ENCODE measurements at regions not wholly inside any gene's neighbourhood (a gene's known extent, or its start where the extent isn't known, plus 50 kb on each side); places are given as distances from the start of the nearest gene placed in this dataset.

DNA sequence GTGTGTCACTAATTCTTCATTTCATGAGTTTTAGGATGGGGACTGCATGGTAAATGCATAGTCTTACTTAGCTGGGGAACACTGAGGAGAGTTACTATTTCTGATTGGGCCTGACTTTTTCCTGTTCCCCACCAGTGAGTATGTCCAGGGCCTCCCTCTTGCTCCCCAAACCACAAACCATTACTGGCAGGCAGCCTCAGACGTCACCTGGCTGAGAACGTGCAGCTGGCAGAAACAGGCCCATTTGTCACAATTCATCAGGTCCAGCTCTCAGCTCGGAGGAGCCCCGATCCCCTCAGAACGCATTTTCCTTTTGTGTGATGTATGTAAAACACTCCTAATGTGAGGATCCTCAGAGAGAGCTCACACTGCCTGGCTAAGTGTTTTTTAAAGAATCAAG lies 71.7 kb upstream of the SIX3 start:
- no peak overlapping the region for H3K4me3 ChIP-seq (ENCODE audit: low read length)
- TF ChIP-seq, protein P1, sequence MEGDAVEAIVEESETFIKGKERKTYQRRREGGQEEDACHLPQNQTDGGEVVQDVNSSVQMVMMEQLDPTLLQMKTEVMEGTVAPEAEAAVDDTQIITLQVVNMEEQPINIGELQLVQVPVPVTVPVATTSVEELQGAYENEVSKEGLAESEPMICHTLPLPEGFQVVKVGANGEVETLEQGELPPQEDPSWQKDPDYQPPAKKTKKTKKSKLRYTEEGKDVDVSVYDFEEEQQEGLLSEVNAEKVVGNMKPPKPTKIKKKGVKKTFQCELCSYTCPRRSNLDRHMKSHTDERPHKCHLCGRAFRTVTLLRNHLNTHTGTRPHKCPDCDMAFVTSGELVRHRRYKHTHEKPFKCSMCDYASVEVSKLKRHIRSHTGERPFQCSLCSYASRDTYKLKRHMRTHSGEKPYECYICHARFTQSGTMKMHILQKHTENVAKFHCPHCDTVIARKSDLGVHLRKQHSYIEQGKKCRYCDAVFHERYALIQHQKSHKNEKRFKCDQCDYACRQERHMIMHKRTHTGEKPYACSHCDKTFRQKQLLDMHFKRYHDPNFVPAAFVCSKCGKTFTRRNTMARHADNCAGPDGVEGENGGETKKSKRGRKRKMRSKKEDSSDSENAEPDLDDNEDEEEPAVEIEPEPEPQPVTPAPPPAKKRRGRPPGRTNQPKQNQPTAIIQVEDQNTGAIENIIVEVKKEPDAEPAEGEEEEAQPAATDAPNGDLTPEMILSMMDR (IDR thresholded peaks at IDR 0.05; ENCODE audit: insufficient read depth, low read depth, low read length, missing control alignments) = no peak
- no peak for DNase-seq (ENCODE audit: low read depth)

DNA sequence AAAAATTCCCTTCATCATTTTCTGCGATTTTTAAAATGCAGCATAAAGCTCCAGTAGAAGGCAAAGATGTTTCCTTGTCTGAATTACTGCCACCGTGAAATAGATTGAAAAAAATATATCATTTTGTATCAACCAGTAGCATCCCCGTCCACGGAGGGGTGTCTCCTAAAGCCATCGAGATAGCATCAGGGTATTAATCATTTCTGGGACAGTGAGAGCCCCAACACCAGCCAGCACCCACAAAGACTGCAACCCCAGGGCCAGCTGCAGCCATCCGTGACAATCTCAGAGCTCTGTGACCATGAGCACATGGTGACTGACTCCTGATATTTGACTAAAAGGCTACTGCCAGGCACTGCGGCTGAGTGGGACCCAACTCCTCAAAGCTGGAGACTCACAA lies 64.1 kb upstream of the SIX3 start:
- H3K4me3 ChIP-seq (ENCODE audit: low read length) = no peak overlapping the region
- no peak for DNase-seq (ENCODE audit: low read depth)
- TF ChIP-seq, protein P1 (IDR thresholded peaks at IDR 0.05; ENCODE audit: insufficient read depth, low read depth, low read length, missing control alignments) = no peak

DNA sequence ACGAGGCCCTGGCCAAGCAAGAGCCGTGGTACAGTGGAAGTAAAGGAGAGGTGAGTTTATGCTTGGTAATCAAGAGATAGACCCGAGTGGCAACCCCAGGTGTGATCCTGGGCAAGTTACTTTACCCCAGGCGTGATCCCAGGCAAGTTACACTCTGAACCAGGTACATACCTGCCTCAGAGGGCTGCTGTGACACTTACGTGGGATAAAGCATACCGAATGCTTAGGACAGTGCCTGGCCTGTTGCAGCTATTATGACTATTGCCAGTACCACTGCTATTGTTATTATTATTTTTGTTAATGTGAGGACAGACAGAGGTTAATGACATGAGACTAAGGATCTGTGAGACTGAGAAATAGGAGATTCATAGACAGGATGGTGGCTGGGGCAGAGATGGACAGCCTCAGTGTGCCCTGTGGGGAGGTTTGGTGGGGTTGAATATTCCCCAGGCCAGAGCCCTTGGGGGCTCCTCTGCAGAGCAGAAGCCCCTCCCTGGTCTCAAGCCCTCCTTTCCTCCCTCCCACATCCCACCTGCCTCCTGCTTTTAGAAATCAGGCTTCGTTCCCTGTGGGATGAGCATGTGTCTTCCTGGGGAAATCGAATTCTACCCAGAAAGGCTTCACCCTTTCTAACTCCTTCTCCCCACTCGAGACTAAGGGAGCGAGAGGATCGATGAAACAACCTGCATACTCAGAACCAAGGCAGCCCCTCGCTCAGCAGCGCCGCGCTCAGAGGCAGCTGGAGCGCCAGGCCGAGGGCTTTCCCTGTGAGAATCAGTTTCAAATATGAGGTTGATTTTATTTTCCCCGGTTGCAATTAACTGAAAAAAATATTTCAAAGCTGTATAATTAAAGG lies 62.0 kb upstream of the SIX3 start:
- TF ChIP-seq, protein P1 (IDR thresholded peaks at IDR 0.05; ENCODE audit: insufficient read depth, low read depth, low read length, missing control alignments) = no peak

DNA sequence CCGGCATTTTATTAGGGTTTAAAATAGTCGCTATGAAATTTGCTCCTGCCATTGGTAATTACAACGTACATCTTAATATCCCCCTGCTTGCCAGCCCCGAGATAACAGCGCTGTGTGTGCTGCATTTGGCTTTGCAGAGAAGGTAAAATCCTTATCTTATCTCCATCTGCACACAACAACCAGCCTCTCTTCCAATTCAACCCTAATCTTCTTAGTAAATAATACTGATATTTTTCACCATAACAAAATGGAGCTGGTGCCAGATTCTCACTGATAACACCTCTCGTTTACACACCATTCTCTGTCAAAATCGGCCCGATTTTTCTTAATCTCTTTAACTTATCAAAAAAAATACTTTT lies 61.4 kb upstream of the SIX3 start:
- TF ChIP-seq, protein P1 (IDR thresholded peaks at IDR 0.05; ENCODE audit: insufficient read depth, low read depth, low read length, missing control alignments) = no peak
- DNase-seq (ENCODE audit: low read depth) = no peak
- no peak overlapping the region for H3K4me3 ChIP-seq (ENCODE audit: low read length)

More for the DNA sequence above, 62.0 kb upstream of the SIX3 start:
- no peak for DNase-seq (ENCODE audit: low read depth)
- no peak overlapping the region for H3K4me3 ChIP-seq (ENCODE audit: low read length)

DNA sequence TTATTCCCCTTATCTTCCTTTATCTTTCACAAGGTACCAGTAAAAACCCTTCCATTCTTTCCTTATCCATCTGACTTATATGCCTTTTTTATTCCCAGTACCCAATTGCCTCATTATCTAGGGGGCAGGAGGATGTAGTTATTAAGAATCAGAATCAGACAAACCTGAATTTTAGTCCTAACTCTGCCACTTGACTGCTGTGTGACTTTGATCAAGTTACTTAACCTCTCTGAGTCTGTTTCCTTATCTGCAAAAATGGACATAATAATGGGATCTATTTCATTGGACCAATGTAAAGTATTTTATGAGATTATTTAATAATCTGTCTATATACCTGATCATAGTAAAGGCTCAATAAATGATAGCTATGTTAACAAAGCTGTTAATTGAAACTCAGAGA lies 59.6 kb upstream of the SIX3 start:
- TF ChIP-seq, protein P1 (IDR thresholded peaks at IDR 0.05; ENCODE audit: insufficient read depth, low read depth, low read length, missing control alignments) = no peak
- H3K4me3 ChIP-seq (ENCODE audit: low read length) = no peak overlapping the region
- no peak for DNase-seq (ENCODE audit: low read depth)

DNA sequence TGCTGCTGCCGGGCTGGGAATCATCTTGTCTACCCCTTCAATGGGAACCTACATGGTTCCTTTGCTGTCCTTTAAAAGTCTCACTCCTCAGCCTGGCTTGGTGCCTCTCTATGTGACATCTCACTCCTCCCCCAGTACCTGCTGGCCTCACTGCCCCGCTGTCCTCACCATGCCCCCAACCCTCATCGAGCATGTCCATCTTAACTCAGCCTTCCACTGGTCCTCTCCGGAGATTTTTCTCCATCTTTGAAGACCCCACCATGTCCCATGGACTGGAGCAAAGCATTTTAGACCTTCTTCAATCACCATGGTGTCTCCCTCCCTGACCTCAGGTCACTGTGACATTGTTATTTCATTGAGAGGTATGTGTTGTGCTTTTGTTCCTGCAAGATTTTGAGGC lies 58.1 kb upstream of the SIX3 start:
- TF ChIP-seq, protein P1 (IDR thresholded peaks at IDR 0.05; ENCODE audit: insufficient read depth, low read depth, low read length, missing control alignments) = no peak
- no peak overlapping the region for H3K4me3 ChIP-seq (ENCODE audit: low read length)
- no peak for DNase-seq (ENCODE audit: low read depth)

DNA sequence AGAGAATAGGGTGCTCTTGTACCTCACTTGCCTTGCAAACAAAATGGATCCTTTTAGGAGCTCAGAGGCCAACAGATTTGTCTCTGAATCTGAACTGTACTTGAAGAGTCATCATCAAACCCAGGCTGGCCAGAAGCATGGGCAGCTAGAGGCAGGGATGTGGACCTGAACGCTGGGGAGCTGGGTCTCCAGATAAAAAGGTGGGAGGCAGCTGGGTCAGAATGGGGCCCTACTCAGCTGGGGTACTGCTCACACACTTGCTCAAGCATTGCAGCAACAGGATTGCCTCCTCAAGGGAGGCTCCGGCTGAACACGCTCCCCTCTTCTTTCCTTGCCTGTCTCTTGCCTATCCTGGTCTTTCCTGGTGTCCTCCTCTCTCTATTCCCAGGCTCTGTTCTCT lies 57.3 kb upstream of the SIX3 start:
- DNase-seq (ENCODE audit: low read depth) = no peak
- TF ChIP-seq, protein P1 (IDR thresholded peaks at IDR 0.05; ENCODE audit: insufficient read depth, low read depth, low read length, missing control alignments) = no peak
- no peak overlapping the region for H3K4me3 ChIP-seq (ENCODE audit: low read length)

Measured in epithelial cell of esophagus (primary cell).